Smooth muscle cell (in vitro differentiated cells): ENCODE measurements at regions not wholly inside any gene's neighbourhood (a gene's known extent, or its start where the extent isn't known, plus 50 kb on each side); places are given as distances from the start of the nearest gene placed in this dataset.

Experiments used
- DNase-seq: peaks from one replicate; lab custom pipeline; 2025; ENCODE audit not compliant: unreplicated experiment; lab: John Stamatoyannopoulos, UW
- H2AFZ ChIP-seq: fragments of 200-600 bp; sonication (generic); 2 replicates; pipeline ENCODE4 v1.6.0; 2016; ENCODE audit warnings: antibody characterized with exemption, low read depth, mild to moderate bottlenecking
- H3F3A ChIP-seq: fragments of 200-600 bp; sonication (generic); 2 replicates; pipeline ENCODE4 v1.6.0; 2017; ENCODE audit warnings: antibody characterized with exemption, low read depth
- H3K27ac ChIP-seq: fragments of 200-600 bp; sonication (generic); 2 replicates; pipeline ENCODE4 v1.5.1; 2016; ENCODE audit warnings: low read depth, mild to moderate bottlenecking
- H3K27me3 ChIP-seq: fragments of 200-600 bp; sonication (generic); 2 replicates; pipeline ENCODE4 v1.6.1; 2016; ENCODE audit warnings: low read depth, mild to moderate bottlenecking
- H3K36me3 ChIP-seq: fragments of 200-600 bp; sonication (generic); 2 replicates; pipeline ENCODE4 v1.5.1; 2016; ENCODE audit warnings: low read depth
- H3K4me1 ChIP-seq: fragments of 200-600 bp; sonication (generic); 2 replicates; pipeline ENCODE4 v1.5.1; 2016; ENCODE audit warnings: low read depth
- H3K4me2 ChIP-seq: fragments of 200-600 bp; sonication (generic); 2 replicates; pipeline ENCODE4 v1.6.0; 2016; ENCODE audit warnings: mild to moderate bottlenecking
- H3K4me3 ChIP-seq: fragments of 200-600 bp; sonication (generic); 2 replicates; pipeline ENCODE4 v1.5.1; 2016; ENCODE audit warnings: mild to moderate bottlenecking
- H3K79me2 ChIP-seq: fragments of 200-600 bp; sonication (generic); 2 replicates; pipeline ENCODE4 v1.6.0; 2016; ENCODE audit warnings: low read depth, mild to moderate bottlenecking
- H3K9ac ChIP-seq: fragments of 200-600 bp; sonication (generic); 2 replicates; pipeline ENCODE4 v1.6.0; 2016; ENCODE audit warnings: low read depth
- H3K9me3 ChIP-seq: fragments of 200-600 bp; sonication (generic); replicated peaks from 2 replicates; pipeline ENCODE4 v1.5.1; 2016; ENCODE audit warnings: low read depth
- H4K20me1 ChIP-seq: fragments of 200-600 bp; sonication (generic); 2 replicates; pipeline ENCODE4 v1.6.0; 2016; ENCODE audit warnings: low read depth
- WGBS: methylation state at CpG from one replicate; pipeline ENCODE4 v1.1.7; 2016; ENCODE audit warnings: low lambda C conversion rate; 5-methylcytosine and 5-hydroxymethylcytosine counted together
- TF ChIP-seq, protein P1 (sequence below): fragments of 200-600 bp; sonication (generic); IDR thresholded peaks from 2 replicates; pipeline ENCODE4 v1.5.1; 2017; ENCODE audit warnings: borderline replicate concordance, mild to moderate bottlenecking, antibody characterized with exemption; ENCODE audit not compliant: insufficient read depth, poor library complexity, severe bottlenecking

DNA sequence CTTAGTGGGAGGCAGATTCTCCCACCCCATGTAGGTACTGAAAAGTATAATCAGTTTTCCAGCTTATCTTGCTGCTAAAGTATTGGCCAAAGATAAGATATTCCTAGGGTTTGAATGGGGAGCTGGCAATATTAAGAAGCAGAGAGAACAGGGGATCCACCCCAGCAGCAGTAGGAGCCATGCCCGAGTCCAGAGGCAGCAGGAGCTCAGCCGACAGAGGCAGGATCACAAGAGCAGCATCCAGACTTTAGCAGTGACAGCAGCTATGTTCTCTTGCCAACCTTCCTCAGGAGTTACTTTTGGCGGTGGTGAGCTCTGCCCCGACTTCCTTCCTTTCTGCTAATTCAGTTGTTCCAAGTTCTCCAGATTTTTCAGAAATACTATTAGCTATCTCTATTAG, 224.5 kb downstream of the GADD45G start:
- Histone ChIP-seq H3K9me3 (no peaks in the 10 kb centered on the region), H3K36me3 (no peaks in the 10 kb centered on the region), H3K79me2 (no peaks in the 10 kb centered on the region), H2AFZ (no peak overlapping the region), H4K20me1 (no peaks in the 10 kb centered on the region), H3K4me1 (no peaks in the 10 kb centered on the region), H3K9ac (no peak overlapping the region), H3F3A (no peaks in the 10 kb centered on the region), H3K27me3 (no peaks in the 10 kb centered on the region), H3K27ac (no peak overlapping the region), H3K4me3 (no peak overlapping the region), H3K4me2 (no peak overlapping the region)
- 85% methylated on average over 4 of the region's 4 CpGs for WGBS
- DNase-seq, result no peak
- TF ChIP-seq, protein P1, sequence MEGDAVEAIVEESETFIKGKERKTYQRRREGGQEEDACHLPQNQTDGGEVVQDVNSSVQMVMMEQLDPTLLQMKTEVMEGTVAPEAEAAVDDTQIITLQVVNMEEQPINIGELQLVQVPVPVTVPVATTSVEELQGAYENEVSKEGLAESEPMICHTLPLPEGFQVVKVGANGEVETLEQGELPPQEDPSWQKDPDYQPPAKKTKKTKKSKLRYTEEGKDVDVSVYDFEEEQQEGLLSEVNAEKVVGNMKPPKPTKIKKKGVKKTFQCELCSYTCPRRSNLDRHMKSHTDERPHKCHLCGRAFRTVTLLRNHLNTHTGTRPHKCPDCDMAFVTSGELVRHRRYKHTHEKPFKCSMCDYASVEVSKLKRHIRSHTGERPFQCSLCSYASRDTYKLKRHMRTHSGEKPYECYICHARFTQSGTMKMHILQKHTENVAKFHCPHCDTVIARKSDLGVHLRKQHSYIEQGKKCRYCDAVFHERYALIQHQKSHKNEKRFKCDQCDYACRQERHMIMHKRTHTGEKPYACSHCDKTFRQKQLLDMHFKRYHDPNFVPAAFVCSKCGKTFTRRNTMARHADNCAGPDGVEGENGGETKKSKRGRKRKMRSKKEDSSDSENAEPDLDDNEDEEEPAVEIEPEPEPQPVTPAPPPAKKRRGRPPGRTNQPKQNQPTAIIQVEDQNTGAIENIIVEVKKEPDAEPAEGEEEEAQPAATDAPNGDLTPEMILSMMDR, result no peak

GRCh38 chr9:89835666-89836065, 230.9 kb downstream of the GADD45G start:
- no peaks in the 10 kb centered on the region for H4K20me1 ChIP-seq
- no peak overlapping the region for H3K4me3 ChIP-seq
- 30% methylated on average over 5 of the region's 5 CpGs for WGBS
- H3K4me2 ChIP-seq, result no peak overlapping the region
- no peak for DNase-seq
- H3K27me3 ChIP-seq, result no peaks in the 10 kb centered on the region
- no peaks in the 10 kb centered on the region for H3F3A ChIP-seq
- H3K4me1 ChIP-seq, result peaks cover 6% of the 10 kb centered on the region
- no peaks in the 10 kb centered on the region for H3K9me3 ChIP-seq
- no peaks in the 10 kb centered on the region for H3K79me2 ChIP-seq
- no peaks in the 10 kb centered on the region for H3K36me3 ChIP-seq
- H3K9ac ChIP-seq, result no peak overlapping the region
- H3K27ac ChIP-seq, result no peak overlapping the region
- TF ChIP-seq, protein P1, result no peak
- H2AFZ ChIP-seq, result peak overlapping the region; percentile 73

DNA sequence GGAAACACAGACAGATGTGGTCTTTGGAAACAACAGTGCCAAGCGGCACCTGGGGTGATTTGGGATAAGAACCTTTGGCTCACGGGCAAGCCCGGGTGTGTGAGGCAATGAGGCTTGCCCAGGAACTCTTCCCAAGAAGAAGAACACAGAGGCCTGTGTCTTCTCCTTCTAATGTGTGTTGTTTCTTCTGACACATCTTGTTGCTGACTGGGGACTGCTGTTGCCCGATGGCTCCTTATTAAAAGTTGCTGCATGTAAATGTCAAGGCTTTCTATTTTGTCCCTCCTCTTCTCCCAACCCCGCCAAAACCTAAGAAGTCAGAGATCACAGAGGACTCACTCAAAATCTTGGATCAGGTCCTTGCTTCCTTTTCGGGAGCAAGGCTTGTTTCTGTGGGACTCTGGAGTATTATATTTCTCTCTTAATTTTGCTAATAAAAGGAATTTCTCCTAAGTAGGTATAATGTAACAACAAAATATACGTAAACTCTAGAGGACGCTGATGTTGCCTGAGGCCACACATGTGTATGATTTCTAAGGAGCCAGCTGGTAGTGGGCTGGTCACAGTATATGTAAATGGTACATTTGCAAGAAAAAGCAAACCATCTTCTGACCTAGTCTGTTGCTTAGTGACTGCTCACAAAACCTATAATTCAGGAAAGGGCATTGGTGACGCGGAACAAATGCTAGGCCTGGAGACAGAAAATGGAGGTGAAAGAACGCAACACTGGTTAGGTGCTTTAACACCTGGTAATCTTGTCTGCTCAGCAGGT, 232.5 kb downstream of the GADD45G start:
- Histone ChIP-seq H3K9ac (no peak overlapping the region), H3K79me2 (no peaks in the 10 kb centered on the region), H3K9me3 (no peaks in the 10 kb centered on the region), H3K27ac (no peak overlapping the region), H3K27me3 (no peaks in the 10 kb centered on the region), H3F3A (no peaks in the 10 kb centered on the region), H3K4me3 (no peak overlapping the region), H4K20me1 (no peaks in the 10 kb centered on the region), H3K4me1 (peaks cover 6% of the 10 kb centered on the region), H3K4me2 (no peak overlapping the region), H3K36me3 (no peaks in the 10 kb centered on the region), H2AFZ (no peak overlapping the region)
- TF ChIP-seq, protein P1, result no peak
- WGBS, result 89% methylated on average over 11 of the region's 11 CpGs
- no peak for DNase-seq

- DNase-seq, result no peak
- no peak overlapping the region for H3K4me3 ChIP-seq
- no peaks in the 10 kb centered on the region for H3K79me2 ChIP-seq
- H2AFZ ChIP-seq, result no peak overlapping the region
- H3K9me3 ChIP-seq, result no peaks in the 10 kb centered on the region
- TF ChIP-seq, protein P1, result no peak
- H3K36me3 ChIP-seq, result no peaks in the 10 kb centered on the region
- H3K27me3 ChIP-seq, result no peaks in the 10 kb centered on the region
- H3K4me1 ChIP-seq, result peaks cover 6% of the 10 kb centered on the region
- no peaks in the 10 kb centered on the region for H4K20me1 ChIP-seq
- no peak overlapping the region for H3K27ac ChIP-seq
- no peak overlapping the region for H3K4me2 ChIP-seq
- no peak overlapping the region for H3K9ac ChIP-seq
- H3F3A ChIP-seq, result no peaks in the 10 kb centered on the region
- whole genome bisulfite sequencing, result 96% methylated on average over 5 of the region's 5 CpGs
Observed at GRCh38 chr9:89837934-89838310, 233.1 kb downstream of the GADD45G start.
